Ovary (tissue), 3 donors: ENCODE measurements at regions not wholly inside any gene's neighbourhood (a gene's known extent, or its start where the extent isn't known, plus 50 kb on each side); places are given as distances from the start of the nearest gene placed in this dataset.

Source experiments
- CTCF ChIP-seq, 3 donors: fragments of 450-650 bp in 2 of 3; fragments of 200-600 bp in 1 of 3; IDR thresholded peaks; one replicate each; pipeline versions ENCODE4 v1.5.1 to v1.8.0; 2016 to 2022; ENCODE audit warnings: antibody characterized with exemption in 3 of 3, mild to moderate bottlenecking in 1 of 3
- EP300 ChIP-seq: sonication (generic); formaldehyde crosslinking; IDR thresholded peaks from one replicate; pipeline ENCODE4 v1.6.1; 2017; ENCODE audit warnings: antibody characterized with exemption
- POLR2A ChIP-seq: fragments of 450-650 bp; IDR thresholded peaks from one replicate; pipeline ENCODE4 v1.6.1; 2017; ENCODE audit warnings: antibody characterized with exemption, mild to moderate bottlenecking, moderate library complexity
- donor health status: DM: no; HTN: no; CAD: no.

GRCh38 chr2:103365071-103365470 lies 603.2 kb downstream of the TMEM182 start:
- no peak for TF ChIP-seq POLR2A
- no peak for TF ChIP-seq CTCF (IDR thresholded peaks at IDR 0.05)
- TF ChIP-seq EP300 = no peak
